Neural cell (in vitro differentiated cells): ENCODE measurements at regions not wholly inside any gene's neighbourhood (a gene's known extent, or its start where the extent isn't known, plus 50 kb on each side); places are given as distances from the start of the nearest gene placed in this dataset.

Source experiments
- H2AFZ ChIP-seq: fragments of 200-600, 300-800 bp; sonication (generic), shearing (Covaris generic); 2 replicates; pipeline ENCODE4 v1.6.0; 2014; ENCODE audit warnings: low read depth, mild to moderate bottlenecking, antibody characterized with exemption, low read length, moderate library complexity
- H3F3A ChIP-seq: fragments of 200-600 bp; shearing (Covaris generic); 2 replicates; pipeline ENCODE4 v1.6.1; 2016; ENCODE audit warnings: mild to moderate bottlenecking, moderate library complexity, mixed read lengths, antibody characterized with exemption, low read length; ENCODE audit not compliant: insufficient read depth, poor library complexity, severe bottlenecking
- H3K27ac ChIP-seq: fragments of 200-600, 300-800 bp; sonication (generic), shearing (Covaris generic); 2 replicates; pipeline ENCODE4 v1.5.1; 2014; ENCODE audit warnings: mild to moderate bottlenecking, low read length, moderate library complexity
- H3K27me3 ChIP-seq: fragments of 300-800, 200-600 bp; sonication (generic), shearing (Covaris generic); 2 replicates; pipeline ENCODE4 v1.6.0; 2014; ENCODE audit warnings: mild to moderate bottlenecking, low read depth, low read length, moderate library complexity; ENCODE audit not compliant: insufficient read depth
- H3K36me3 ChIP-seq: fragments of 300-800, 200-600 bp; sonication (generic), shearing (Covaris generic); 2 replicates; pipeline ENCODE4 v1.5.1; 2014; ENCODE audit warnings: mild to moderate bottlenecking, antibody characterized with exemption, low read length, moderate library complexity; ENCODE audit not compliant: insufficient read depth
- H3K4me2 ChIP-seq: fragments of 300-800, 200-600 bp; sonication (generic), shearing (Covaris generic); 2 replicates; pipeline ENCODE4 v1.6.0; 2014; ENCODE audit warnings: mild to moderate bottlenecking, low read length
- H3K4me3 ChIP-seq: fragments of 300-800, 200-600 bp; sonication (generic), shearing (Covaris generic); 2 replicates; pipeline ENCODE4 v1.5.1; 2014; ENCODE audit warnings: mild to moderate bottlenecking, low read length, moderate library complexity
- H3K79me2 ChIP-seq: fragments of 200-600 bp; shearing (Covaris generic); replicated peaks from 2 replicates; pipeline ENCODE4 v1.6.0; 2014; ENCODE audit warnings: mild to moderate bottlenecking, low read length, moderate library complexity; ENCODE audit not compliant: insufficient read depth
- H3K9ac ChIP-seq: fragments of 300-800, 200-600 bp; sonication (generic), shearing (Covaris generic); 2 replicates; pipeline ENCODE4 v1.6.1; 2016; ENCODE audit warnings: mild to moderate bottlenecking, low read length, mixed read lengths
- H3K9me2 ChIP-seq: fragments of 200-600 bp; shearing (Covaris generic); 2 replicates; pipeline ENCODE4 v1.6.1; 2016; ENCODE audit warnings: mild to moderate bottlenecking, low read length, mixed read lengths; ENCODE audit not compliant: insufficient read depth
- H3K9me3 ChIP-seq: fragments of 200-600, 300-800 bp; sonication (generic), shearing (Covaris generic); 2 replicates; pipeline ENCODE4 v1.6.1; 2016; ENCODE audit warnings: mild to moderate bottlenecking, mixed run types, low read length, moderate library complexity, mixed read lengths
- H4K20me1 ChIP-seq: fragments of 200-600 bp; shearing (Covaris generic); 2 replicates; pipeline ENCODE4 v1.6.1; 2016; ENCODE audit warnings: mild to moderate bottlenecking, mixed run types; ENCODE audit not compliant: insufficient read depth
- CTCF ChIP-seq: fragments of 450-650 bp; IDR thresholded peaks from 2 replicates; pipeline ENCODE4 v1.5.1; 2014; ENCODE audit warnings: antibody characterized with exemption, mild to moderate bottlenecking, moderate library complexity; ENCODE audit not compliant: poor library complexity, severe bottlenecking
- EP300 ChIP-seq: fragments of 450-650 bp; conservative IDR thresholded peaks from 2 replicates; pipeline ENCODE4 v1.6.1; 2014; ENCODE audit warnings: antibody characterized with exemption, mild to moderate bottlenecking, moderate library complexity; ENCODE audit not compliant: poor library complexity, severe bottlenecking
- EZH2 ChIP-seq: fragments of 200-600, 300-800 bp; shearing (Covaris generic), sonication (generic); IDR thresholded peaks from 2 replicates; pipeline ENCODE4 v1.6.1; 2014; ENCODE audit warnings: antibody characterized with exemption, low read length, borderline replicate concordance, mild to moderate bottlenecking; ENCODE audit not compliant: insufficient read depth, poor library complexity, severe bottlenecking
- RAD21 ChIP-seq: fragments of 450-650 bp; conservative IDR thresholded peaks from 2 replicates; pipeline ENCODE4 v1.6.1; 2014; ENCODE audit warnings: antibody characterized with exemption, mild to moderate bottlenecking, moderate library complexity
- REST ChIP-seq: IDR thresholded peaks from 2 replicates; pipeline ENCODE4 v1.6.1; 2012; ENCODE audit warnings: borderline replicate concordance
- SMC3 ChIP-seq: fragments of 450-650 bp; conservative IDR thresholded peaks from 2 replicates; pipeline ENCODE4 v1.6.1; 2014; ENCODE audit warnings: antibody characterized with exemption, mild to moderate bottlenecking, moderate library complexity; ENCODE audit not compliant: poor library complexity
- TAF1 ChIP-seq: IDR thresholded peaks from 2 replicates; pipeline ENCODE4 v1.6.1; 2012; ENCODE audit warnings: low read depth

GRCh38 chr4:104975617-104976016 is 171.1 kb upstream of the TET2 start:
- H3K4me3 ChIP-seq, result no peak overlapping the region
- H3K9me3 ChIP-seq, result no peaks in the 10 kb centered on the region
- no peaks in the 10 kb centered on the region for H4K20me1 ChIP-seq
- no peak overlapping the region for H3K27ac ChIP-seq
- no peaks in the 10 kb centered on the region for H3K27me3 ChIP-seq
- H2AFZ ChIP-seq, result no peak overlapping the region
- no peaks in the 10 kb centered on the region for H3K36me3 ChIP-seq
- no peak overlapping the region for H3K4me2 ChIP-seq
- H3K9me2 ChIP-seq, result no peaks in the 10 kb centered on the region
- no peak for TF ChIP-seq REST
- no peak for TF ChIP-seq CTCF
- TF ChIP-seq RAD21, result no peak
- H3K79me2 ChIP-seq, result no peaks in the 10 kb centered on the region
- no peaks in the 10 kb centered on the region for H3F3A ChIP-seq
- no peak overlapping the region for H3K9ac ChIP-seq

GRCh38 chr4:104976262-104976661 is 170.4 kb upstream of the TET2 start:
- Histone ChIP-seq H3K27me3 (no peaks in the 10 kb centered on the region), H3K9ac (no peak overlapping the region), H4K20me1 (no peaks in the 10 kb centered on the region), H3K4me3 (no peak overlapping the region), H2AFZ (no peak overlapping the region), H3K27ac (no peak overlapping the region), H3K9me3 (no peaks in the 10 kb centered on the region), H3K4me2 (no peak overlapping the region), H3K36me3 (no peaks in the 10 kb centered on the region), H3K79me2 (no peaks in the 10 kb centered on the region), H3K9me2 (no peaks in the 10 kb centered on the region), H3F3A (no peaks in the 10 kb centered on the region)
- no peak for TF ChIP-seq SMC3
- no peak for TF ChIP-seq RAD21
- TF ChIP-seq EP300, result no peak
- no peak for TF ChIP-seq TAF1
- no peak for TF ChIP-seq REST
- TF ChIP-seq EZH2, result no peak
- no peak for TF ChIP-seq CTCF
